HCT116 (cell line): ENCODE measurements at regions not wholly inside any gene's neighbourhood (a gene's known extent, or its start where the extent isn't known, plus 50 kb on each side); places are given as distances from the start of the nearest gene placed in this dataset.

ENCODE experiments used
- CTCF ChIP-seq, 3 experiments: fragments of 200-600 bp in 1 of 3; sonication (generic) in 1 of 3; IDR thresholded peaks in 2 of 3; conservative IDR thresholded peaks in 1 of 3; 2 replicates each; pipeline ENCODE4 v1.5.1; 2012 to 2017; ENCODE audit warnings: low read depth in 2 of 3, low read length in 2 of 3, antibody characterized with exemption in 1 of 3, borderline replicate concordance in 1 of 3, control low read depth in 1 of 3, mild to moderate bottlenecking in 1 of 3, mixed read lengths in 1 of 3, mixed run types in 1 of 3, moderate library complexity in 1 of 3; ENCODE audit not compliant: insufficient read depth in 1 of 3
- POLR2A ChIP-seq: IDR thresholded peaks from 2 replicates; pipeline ENCODE4 v1.7.0; 2011; ENCODE audit warnings: borderline replicate concordance; ENCODE audit not compliant: insufficient read depth, insufficient read length; ENCODE audit errors: extremely low read depth
- TCF7L2 ChIP-seq: IDR thresholded peaks from 2 replicates; pipeline ENCODE4 v1.7.0; 2011; ENCODE audit warnings: borderline replicate concordance, inconsistent platforms; ENCODE audit not compliant: insufficient read depth, insufficient read length; ENCODE audit errors: extremely low read depth
- YY1 ChIP-seq: IDR thresholded peaks from 2 replicates; pipeline ENCODE4 v1.6.1; 2011; ENCODE audit warnings: low read length, low read depth, moderate library complexity, mild to moderate bottlenecking; ENCODE audit not compliant: insufficient replicate concordance; ENCODE audit errors: extremely low read depth

- TF ChIP-seq TCF7L2: no peak
- TF ChIP-seq POLR2A: no peak
- TF ChIP-seq CTCF (IDR thresholded peaks at IDR 0.05 in 2 of 3, conservative IDR thresholded peaks at IDR 0.05 in 1 of 3; ENCODE audit: borderline replicate concordance in 1 of 3, insufficient read depth in 1 of 3, low read depth in 2 of 3, low read length in 2 of 3): no peak
- no peak for TF ChIP-seq YY1
These were observed 102.5 kb upstream of the SNTG2 start for GRCh38 chr2:848099-848498.
